GM21381 (cell line): ENCODE measurements at regions not wholly inside any gene's neighbourhood (a gene's known extent, or its start where the extent isn't known, plus 50 kb on each side); places are given as distances from the start of the nearest gene placed in this dataset.
"Not testable (repeated sequence)": the region's sequence is repeated elsewhere in the genome, so short reads cannot be mapped to it uniquely, and the experiment has no call there.

ENCODE experiments used
- ATAC-seq: cut with Tn5 transposase; IDR thresholded peaks from one replicate; pipeline ENCODE4 v1.9.1; 2021; ENCODE audit warnings: mild to moderate bottlenecking, moderate library complexity; ENCODE audit not compliant: unreplicated experiment

- not testable (repeated sequence) for ATAC-seq
Measured at GRCh38 chr17:20681746-20682722, 102.5 kb downstream of the CDRT15L2 start.

- not testable (repeated sequence) for ATAC-seq
Measured at GRCh38 chr17:20683651-20684229, 104.2 kb downstream of the CDRT15L2 start.

DNA sequence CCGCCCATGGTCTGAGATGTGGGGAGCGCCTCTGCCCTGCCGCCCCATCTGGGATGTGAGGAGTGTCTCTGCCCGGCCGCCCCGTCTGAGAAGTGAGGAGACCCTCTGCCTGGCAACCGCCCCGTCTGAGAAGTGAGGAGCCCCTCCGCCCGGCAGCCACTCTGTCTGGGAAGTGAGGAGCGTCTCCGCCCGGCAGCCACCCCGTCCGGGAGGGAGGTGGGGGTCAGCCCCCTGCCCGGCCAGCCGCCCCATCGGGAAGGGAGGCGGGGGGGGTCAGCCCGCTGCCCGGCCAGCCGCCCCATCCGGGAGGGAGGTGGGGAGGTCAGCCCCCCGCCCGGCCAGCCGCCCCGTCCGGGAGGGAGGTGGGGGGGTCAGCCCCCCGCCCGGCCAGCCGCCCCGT lies 105.5 kb downstream of the CDRT15L2 start:
- ATAC-seq: not testable (repeated sequence)

DNA sequence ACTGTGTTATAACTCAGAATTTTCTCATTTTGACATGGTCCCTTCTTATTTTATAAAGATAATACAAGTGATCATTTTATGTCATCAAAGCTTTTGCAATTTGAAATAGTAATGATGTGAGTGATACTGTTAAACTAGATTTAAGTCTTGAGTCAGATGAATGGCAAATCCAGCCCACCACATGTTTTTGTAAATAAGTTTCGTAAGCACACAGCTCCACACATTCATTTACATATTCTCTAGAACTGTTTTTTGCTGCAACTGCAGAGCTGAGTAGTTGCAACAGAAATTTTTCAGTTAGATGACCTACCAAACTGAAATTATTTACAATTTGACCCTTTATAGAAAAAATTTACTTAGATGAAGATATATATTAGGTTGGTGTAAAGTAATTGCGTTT lies 108.1 kb downstream of the CDRT15L2 start:
- ATAC-seq: not testable (repeated sequence)

- not testable (repeated sequence) for ATAC-seq
Measured at GRCh38 chr17:20689170-20689749, 109.7 kb downstream of the CDRT15L2 start.

GRCh38 chr17:20692706-20693105 lies 113.2 kb downstream of the CDRT15L2 start:
- not testable (repeated sequence) for ATAC-seq

GRCh38 chr17:20695871-20696270 lies 116.3 kb downstream of the CDRT15L2 start:
- ATAC-seq: not testable (repeated sequence)

- peak; percentile 85 for ATAC-seq
Measured at GRCh38 chr17:20698463-20699206, 119.1 kb downstream of the CDRT15L2 start.

- not testable (repeated sequence) for ATAC-seq
Measured at GRCh38 chr17:20700528-20700927, 121.0 kb downstream of the CDRT15L2 start.

DNA sequence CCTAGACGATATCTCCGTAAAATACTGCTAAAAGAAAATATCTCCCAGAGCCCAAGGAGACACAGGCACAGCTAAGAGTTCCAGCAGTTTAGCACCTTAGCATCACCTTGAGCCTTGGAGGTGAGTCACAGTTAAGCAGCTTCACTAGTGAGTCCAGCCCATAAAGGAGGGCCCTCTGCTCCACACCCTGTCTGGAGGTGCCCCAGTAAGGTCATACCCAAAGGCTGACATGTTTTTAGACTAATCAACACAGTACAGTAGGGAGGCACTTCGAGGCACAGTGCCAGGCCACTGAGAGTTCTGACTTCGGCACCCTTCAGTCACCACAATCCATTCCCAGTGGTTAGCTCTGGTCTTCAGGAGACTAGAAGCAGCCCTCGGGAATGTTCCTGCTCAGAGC lies 121.8 kb downstream of the CDRT15L2 start:
- not testable (repeated sequence) for ATAC-seq

DNA sequence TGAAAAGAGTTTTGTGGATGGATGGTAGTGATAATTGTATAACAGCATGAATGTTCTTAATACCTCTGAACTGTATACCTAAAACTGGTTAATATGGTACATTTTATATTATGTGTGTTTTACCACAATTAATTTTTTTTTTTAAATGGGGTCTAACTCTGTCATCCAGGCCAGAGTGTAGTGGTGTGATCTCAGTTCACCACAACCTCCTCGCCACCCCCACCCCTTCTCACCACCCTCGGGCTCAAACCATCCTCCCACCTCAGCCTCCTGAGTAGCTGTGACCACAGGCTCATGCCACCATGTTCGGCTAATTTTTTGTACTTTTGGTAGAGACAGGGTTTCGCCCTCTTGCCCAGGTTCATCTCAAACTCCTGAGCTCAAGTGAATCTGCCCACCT lies 123.2 kb downstream of the CDRT15L2 start:
- no peak for ATAC-seq

GRCh38 chr17:20703781-20704180 lies 124.3 kb downstream of the CDRT15L2 start:
- no peak for ATAC-seq

- not testable (repeated sequence) for ATAC-seq
Measured at GRCh38 chr17:20705186-20705585, 125.7 kb downstream of the CDRT15L2 start.

DNA sequence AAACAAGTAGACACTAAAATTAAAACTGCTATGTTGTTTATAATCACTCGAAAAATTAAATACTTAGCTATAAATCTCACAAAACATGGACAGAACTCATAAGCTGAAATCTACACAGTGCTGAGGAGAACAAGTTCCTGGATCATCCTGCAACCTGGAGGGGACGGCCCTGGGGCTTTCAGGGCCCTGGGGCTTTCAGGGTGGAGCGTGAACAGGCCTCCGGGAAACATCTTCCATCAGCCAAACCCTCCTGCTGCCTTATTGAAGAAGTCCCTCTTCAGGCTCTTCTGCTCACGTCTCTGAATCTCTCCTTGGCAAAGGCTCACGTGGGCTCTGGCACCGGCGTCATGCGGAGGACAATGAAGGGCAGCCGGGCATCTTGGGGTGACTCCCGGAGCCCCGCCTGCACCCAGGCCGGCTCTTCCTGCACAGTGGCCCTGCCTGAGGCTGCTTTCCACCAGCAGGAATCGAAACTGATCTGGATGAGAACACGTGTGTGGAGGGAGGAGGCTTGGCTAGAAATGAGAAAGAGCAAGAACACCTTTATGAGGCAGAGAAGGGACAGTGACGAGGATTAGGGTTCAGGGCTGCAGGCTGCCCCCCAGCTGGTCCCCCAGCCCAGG lies 127.3 kb downstream of the CDRT15L2 start:
- ATAC-seq: no peak

DNA sequence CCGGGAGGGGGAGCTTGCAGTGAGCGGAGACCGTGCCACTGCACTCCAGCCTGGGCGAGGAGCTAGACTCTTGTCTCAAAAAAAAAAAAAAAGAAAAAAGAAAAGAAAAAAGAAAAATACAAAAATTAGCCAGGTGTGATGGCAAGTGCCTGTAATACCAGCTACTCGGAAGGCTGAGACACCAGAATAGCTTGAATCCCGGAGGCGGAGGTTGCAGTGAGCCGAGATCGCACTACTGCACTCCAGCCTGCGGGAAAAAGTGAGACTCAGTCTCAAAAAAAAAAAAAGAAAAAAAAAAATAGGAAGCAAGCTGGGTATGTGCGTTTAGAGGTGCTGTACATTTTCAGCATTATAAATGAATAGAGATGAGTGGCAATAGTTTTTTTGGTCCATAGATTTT lies 129.3 kb downstream of the CDRT15L2 start:
- not testable (repeated sequence) for ATAC-seq

DNA sequence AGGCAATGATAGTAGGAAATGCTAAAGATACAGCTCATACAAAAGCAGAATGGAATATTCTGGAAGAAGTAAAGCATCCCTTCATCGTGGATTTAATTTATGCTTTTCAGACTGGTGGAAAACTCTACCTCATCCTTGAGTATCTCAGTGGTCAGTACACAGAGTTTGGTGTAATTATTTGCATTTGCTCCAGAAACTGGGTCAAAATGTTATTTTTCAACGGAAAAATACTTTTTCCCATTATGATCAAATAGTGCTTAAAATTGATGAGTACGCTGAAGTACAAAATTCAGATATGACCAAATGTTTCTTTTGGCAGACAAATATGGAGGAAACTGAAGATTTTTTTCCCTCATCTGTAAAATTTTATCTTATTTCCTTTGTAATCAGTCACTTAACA lies 137.0 kb downstream of the CDRT15L2 start:
- not testable (repeated sequence) for ATAC-seq

- no peak for ATAC-seq
Measured at GRCh38 chr17:20721171-20721570, 141.6 kb downstream of the CDRT15L2 start.

DNA sequence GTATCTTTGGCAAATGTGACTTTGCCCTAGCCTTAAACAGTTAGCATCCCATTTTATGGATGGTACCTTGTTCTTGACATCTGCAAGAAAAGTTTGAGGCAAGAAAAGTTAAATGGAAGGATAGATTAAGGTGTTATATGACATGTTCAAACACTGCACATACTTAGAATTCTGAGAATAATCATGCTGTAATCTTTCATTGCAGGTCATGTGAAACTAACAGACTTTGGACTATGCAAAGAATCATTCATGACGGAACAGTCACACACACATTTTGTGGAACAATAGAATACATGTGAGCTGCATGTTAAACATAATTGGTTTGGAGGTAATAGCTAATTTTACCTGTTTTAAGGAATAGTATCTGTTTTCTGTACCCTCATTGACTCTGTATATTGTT lies 144.9 kb downstream of the CDRT15L2 start:
- ATAC-seq: not testable (repeated sequence)

- ATAC-seq: not testable (repeated sequence)
Measured at GRCh38 chr17:20727201-20727600, 147.7 kb downstream of the CDRT15L2 start.

- no peak for ATAC-seq
Measured at GRCh38 chr17:20728181-20728580, 148.7 kb downstream of the CDRT15L2 start.
